CD4-positive, alpha-beta T cell treated with Interleukin-4 for 4 hours (primary cell): ENCODE measurements at regions not wholly inside any gene's neighbourhood (a gene's known extent, or its start where the extent isn't known, plus 50 kb on each side); places are given as distances from the start of the nearest gene placed in this dataset.

Source experiments
- DNase-seq: peaks from one replicate; pipeline ENCODE4 v3.0.0-alpha.2; 2020

- no peak for DNase-seq
Measured at GRCh38 chr16:51759329-51759728, 608.3 kb upstream of the SALL1 start.

DNA sequence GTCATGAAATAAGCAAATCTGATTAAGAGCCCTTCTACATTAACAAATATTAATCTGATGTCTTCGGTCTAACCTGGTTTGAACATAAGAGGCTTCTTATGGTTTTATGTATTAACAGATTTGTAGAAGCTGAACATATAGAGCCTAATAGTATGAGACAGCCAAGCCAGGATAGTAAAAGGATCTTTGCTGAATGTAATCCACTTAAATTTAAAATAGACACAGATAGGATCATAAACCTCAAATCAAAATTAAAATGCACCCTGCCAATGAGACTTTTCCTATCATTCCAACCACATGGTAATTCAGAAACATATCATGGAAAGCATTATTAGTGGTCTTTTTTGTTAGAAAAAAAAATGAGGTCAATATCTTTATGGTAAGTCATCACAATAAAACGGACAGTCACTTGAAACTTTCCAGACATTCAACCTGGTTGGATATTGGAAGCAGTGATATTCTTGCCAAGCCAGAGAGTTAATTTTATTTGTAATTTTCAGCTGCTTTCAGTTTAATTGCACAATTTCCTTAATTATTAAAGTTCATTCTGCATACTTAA lies 606.9 kb upstream of the SALL1 start:
- DNase-seq = no peak

DNA sequence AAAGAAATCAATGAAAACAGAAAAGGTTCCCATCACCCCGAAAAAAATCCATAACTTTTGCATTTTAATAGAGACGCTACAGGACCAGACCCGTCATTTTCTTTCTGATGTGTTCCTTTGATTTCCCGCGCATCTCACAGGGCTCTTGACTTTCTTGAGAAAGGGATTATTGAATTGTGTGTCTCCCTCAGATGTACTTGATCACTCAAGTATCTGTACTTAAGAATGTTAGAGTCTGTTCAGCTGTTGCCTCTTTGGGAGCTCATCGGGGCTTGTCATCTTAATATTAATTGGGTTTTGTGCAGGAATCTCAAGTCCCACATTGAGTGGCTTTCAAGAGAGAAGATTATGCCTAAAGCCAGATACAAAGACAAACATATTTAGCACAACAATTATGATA lies 606.4 kb upstream of the SALL1 start:
- no peak for DNase-seq

- DNase-seq = no peak
Measured at GRCh38 chr16:51757124-51757470, 606.0 kb upstream of the SALL1 start.

- DNase-seq = no peak
Measured at GRCh38 chr16:51756447-51757123, 605.5 kb upstream of the SALL1 start.

GRCh38 chr16:51755577-51756355 lies 604.7 kb upstream of the SALL1 start:
- no peak for DNase-seq

DNA sequence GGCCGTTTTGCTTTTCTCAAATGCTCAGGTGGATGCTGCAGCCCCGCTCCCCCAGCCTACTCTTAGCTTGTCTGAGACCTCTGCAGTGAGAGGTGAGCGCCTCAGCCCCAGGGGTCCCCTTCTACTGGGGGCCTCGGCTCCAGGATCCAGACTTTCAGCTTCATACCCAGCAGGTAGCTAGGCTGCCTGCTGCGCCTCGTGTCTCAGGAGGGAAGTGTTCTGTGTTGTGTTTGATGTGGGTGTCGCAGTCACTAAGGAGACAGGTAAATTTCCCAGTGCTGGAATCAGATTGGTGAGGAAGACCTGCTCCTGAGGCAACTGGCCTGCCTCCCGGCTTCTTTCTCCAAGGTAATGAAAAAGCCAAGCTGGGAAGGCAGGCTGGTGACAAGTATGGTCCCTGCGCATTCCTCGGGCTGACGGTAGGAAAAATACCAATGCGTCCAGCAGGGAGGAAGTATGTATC lies 604.0 kb upstream of the SALL1 start:
- DNase-seq = no peak

DNA sequence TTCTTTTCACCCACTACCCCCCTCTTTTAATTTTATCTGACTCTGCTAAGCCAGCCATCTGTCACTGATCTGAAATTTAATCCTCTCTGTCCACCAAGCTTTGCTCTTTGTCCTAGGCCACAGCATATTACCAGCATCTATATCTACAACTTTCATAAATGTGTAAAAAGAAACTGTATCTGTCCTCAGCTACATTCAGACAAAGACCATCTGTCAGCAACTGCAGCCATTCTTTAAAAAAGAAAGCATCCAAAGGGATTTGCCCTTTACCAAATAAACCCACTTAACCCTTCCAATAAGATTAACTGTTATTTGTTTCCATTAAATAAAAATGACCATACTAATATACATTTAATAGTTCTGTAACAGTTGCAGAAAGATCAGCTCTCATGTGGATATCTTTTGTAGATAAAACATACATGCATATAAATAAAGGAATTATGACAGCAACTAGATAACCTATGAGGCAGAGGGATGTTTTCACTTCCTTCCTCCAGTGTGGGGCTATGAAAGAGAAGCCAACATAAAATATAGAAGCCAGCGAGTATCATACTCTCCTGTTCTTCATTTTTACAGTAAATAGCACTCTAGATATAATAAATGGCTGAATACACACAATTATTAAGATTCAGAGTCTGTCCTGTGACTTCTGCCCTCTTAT lies 602.5 kb upstream of the SALL1 start:
- no peak for DNase-seq

DNA sequence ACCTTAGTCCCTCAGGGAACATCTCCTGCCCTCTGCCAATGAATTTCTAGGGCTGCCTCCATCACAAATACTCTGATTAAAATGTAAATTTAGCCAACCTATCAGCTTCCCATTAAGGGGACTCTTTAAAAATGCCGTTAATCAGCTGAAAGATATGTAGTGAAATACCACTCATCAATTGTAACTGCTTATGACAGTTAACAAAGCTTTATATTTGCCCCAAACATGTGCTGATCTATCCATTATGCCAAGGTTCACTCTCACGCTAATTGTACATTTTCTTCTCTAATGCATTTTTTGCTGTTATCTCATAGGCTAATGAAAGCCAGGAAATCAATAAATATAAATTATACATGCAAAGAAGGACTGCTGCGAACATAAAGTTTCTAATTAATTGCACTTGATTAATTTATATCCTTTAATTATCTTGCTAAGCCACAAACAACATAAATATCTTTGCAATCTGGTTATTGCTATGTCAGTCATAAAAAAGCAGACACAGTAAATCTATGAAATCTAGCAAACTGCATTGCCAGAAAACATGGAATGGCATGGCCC lies 601.4 kb upstream of the SALL1 start:
- DNase-seq = no peak

DNA sequence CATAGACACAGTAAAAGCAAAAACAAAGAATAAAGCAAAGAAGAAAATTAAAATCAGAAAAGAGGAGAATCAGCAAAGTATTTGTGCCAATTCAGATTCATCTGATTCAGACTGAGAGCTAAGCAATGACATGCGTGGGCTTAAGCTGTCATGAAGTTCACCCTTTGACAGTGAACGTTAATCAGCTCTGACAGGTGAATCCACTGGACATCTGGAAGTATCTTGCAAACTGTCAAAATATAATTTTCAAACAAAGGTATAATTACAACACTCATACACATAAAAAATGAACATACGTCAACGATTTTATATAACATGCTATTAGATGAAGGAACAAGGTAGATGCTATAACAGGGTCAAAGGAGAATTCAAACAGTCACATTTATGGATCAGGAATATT lies 596.3 kb upstream of the SALL1 start:
- no peak for DNase-seq

GRCh38 chr16:51734220-51734619 lies 583.1 kb upstream of the SALL1 start:
- DNase-seq = no peak

GRCh38 chr16:51733181-51733580 lies 582.1 kb upstream of the SALL1 start:
- DNase-seq = no peak

- no peak for DNase-seq
Measured at GRCh38 chr16:51731160-51731559, 580.1 kb upstream of the SALL1 start.

DNA sequence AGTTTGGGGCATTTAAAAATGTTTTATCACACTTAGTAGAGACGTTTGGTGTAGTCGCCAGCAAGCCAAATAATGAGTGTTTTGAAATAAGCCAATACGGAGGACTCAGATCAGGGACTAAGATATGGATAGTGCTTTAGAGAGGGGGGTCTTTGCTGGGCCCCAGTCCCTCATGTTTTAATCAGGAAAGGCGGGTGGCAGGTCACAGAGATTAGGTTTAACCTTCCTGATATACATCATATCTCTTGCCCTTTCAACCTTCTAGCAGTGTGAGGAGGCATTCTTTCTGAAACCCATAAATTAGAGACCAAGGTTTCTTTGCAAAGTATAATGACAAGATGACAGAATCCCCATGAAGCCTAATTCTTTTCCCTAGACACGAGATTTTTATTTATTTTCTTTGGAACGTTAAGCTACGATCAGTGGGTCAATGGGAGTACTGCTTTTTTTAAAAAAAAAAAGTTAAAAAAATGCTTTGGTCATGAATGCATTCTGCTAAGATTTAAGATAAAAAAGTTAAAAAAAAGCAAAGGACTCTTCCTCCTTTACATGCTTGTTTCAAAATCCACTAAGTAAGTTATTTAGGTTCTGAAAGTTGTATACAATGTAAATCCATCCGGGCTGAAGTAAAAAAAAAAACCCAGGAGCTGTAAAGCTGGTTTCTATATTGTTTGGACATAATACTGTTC lies 572.1 kb upstream of the SALL1 start:
- DNase-seq = no peak

- no peak for DNase-seq
Measured at GRCh38 chr16:51722467-51722866, 571.4 kb upstream of the SALL1 start.

DNA sequence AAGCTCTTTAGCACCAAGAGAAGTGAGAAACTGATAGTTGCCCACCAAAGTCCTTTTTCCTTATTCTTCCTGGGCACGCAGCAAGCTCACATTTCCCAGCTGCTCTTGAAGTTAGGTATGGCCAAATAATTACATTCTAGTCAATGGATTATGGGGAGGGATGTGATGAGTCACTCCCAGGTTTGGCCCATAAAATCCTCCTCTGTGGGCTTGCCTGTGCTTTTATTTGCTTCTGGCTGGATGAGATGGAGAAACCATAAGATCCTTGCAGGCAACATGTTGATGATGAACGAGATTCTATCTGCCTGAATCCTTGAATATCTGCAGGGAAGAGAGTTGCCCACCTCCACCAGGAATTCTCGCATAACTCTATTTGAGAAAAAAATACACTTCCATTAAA lies 568.3 kb upstream of the SALL1 start:
- no peak for DNase-seq

- DNase-seq = no peak
Measured at GRCh38 chr16:51716195-51716594, 565.1 kb upstream of the SALL1 start.

DNA sequence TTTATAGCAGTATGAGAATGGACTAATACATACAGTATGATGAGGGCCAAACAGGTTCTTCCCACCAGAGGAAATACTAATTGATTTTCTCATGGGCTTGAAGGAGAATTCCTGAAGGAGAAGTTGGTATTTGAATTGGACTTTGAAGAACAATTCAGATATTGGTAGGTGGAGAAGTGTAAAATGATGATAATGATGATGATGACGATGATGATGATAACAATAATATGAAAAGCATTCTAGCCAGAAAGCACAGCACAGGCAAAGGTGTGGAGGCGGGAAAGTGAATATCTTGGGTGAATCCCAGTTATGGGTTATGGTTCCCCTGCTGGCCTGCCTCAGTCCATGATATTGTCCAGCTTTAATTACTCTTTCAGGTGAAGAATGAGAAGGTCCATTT lies 562.4 kb upstream of the SALL1 start:
- DNase-seq = no peak

- no peak for DNase-seq
Measured at GRCh38 chr16:51710905-51711563, 560.0 kb upstream of the SALL1 start.

DNA sequence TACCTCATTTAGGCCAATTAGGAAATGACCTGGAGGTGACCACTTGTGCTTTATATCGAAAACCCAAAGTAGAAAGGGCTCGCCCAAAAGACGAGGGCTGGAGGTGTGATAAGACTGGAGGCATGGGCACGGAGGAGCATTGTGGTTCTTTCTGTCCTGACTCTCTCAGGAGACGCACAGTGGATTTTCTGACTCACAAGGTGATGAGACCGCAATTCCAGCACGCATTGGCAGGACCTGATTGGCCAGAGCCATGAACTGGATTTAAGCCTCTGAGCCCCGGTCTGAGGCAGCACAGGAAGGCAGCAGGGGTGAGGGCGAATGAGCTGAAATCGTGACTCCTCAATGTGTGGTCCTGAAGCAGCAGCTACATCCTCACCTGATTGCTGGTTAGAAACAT lies 559.1 kb upstream of the SALL1 start:
- DNase-seq = no peak

DNA sequence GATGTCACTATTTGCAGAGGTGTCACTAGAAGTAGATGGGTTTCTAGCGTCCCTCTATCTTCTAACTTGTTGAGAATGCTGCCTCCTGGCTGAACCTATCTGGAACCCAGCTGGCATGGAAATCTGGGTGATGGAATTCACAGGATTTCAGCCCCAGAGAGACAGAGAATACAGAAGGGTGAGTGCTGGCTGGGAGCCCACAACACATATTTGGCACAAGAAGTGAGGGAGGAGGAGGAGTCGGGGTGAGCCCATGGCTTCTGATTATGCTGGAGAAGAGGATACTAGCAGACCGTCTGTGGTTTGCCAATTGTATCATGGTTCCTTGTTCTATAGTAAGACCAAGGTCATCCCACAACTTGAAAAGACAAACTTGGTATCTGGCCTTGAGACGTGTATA lies 557.8 kb upstream of the SALL1 start:
- DNase-seq = no peak

GRCh38 chr16:51707666-51708065 lies 556.6 kb upstream of the SALL1 start:
- no peak for DNase-seq
